Amniotic stem cell (primary cell): ENCODE measurements at regions not wholly inside any gene's neighbourhood (a gene's known extent, or its start where the extent isn't known, plus 50 kb on each side); places are given as distances from the start of the nearest gene placed in this dataset.
"Not testable (repeated sequence)": the region's sequence is repeated elsewhere in the genome, so short reads cannot be mapped to it uniquely, and the experiment has no call there.

Experiments used
- DNase-seq: peaks from one replicate; lab custom pipeline; 2025; lab: John Stamatoyannopoulos, UW

- no peak for DNase-seq
Observed at GRCh38 chr6:169101036-169101805, 152.4 kb downstream of the THBS2 start.

- DNase-seq, result no peak
Observed at GRCh38 chr6:169099411-169100202, 154.0 kb downstream of the THBS2 start.

- DNase-seq, result not testable (repeated sequence)
Observed at GRCh38 chr6:169098651-169099050, 155.0 kb downstream of the THBS2 start.

GRCh38 chr6:169098116-169098515 is 155.5 kb downstream of the THBS2 start:
- DNase-seq, result no peak

- peak; percentile 97 for DNase-seq
Observed at GRCh38 chr6:169097381-169097959, 156.2 kb downstream of the THBS2 start.

- DNase-seq, result no peak
Observed at GRCh38 chr6:169096388-169096787, 157.3 kb downstream of the THBS2 start.

- DNase-seq, result no peak
Observed at GRCh38 chr6:169095153-169095552, 158.5 kb downstream of the THBS2 start.

- no peak for DNase-seq
Observed at GRCh38 chr6:169094552-169094950, 159.1 kb downstream of the THBS2 start.

GRCh38 chr6:169093770-169094551 is 159.7 kb downstream of the THBS2 start:
- DNase-seq, result no peak

GRCh38 chr6:169093066-169093723 is 160.5 kb downstream of the THBS2 start:
- DNase-seq, result no peak

GRCh38 chr6:169092375-169092774 is 161.3 kb downstream of the THBS2 start:
- DNase-seq, result no peak

- not testable (repeated sequence) for DNase-seq
Observed at GRCh38 chr6:169090514-169091127, 163.0 kb downstream of the THBS2 start.

GRCh38 chr6:169088762-169089161 is 164.9 kb downstream of the THBS2 start:
- DNase-seq, result no peak

- no peak for DNase-seq
Observed at GRCh38 chr6:169087443-169088041, 166.1 kb downstream of the THBS2 start.

GRCh38 chr6:169086616-169087015 is 167.0 kb downstream of the THBS2 start:
- not testable (repeated sequence) for DNase-seq

GRCh38 chr6:169086020-169086419 is 167.6 kb downstream of the THBS2 start:
- no peak for DNase-seq

GRCh38 chr6:169085466-169085865 is 168.2 kb downstream of the THBS2 start:
- DNase-seq, result no peak

- not testable (repeated sequence) for DNase-seq
Observed at GRCh38 chr6:169084557-169084956, 169.1 kb downstream of the THBS2 start.

GRCh38 chr6:169084067-169084466 is 169.6 kb downstream of the THBS2 start:
- no peak for DNase-seq

- DNase-seq, result no peak
Observed at GRCh38 chr6:169083508-169083874, 170.2 kb downstream of the THBS2 start.
